Body of pancreas (tissue), 4 donors: ENCODE measurements at regions not wholly inside any gene's neighbourhood (a gene's known extent, or its start where the extent isn't known, plus 50 kb on each side); places are given as distances from the start of the nearest gene placed in this dataset.

Experiments used
- POLR2A ChIP-seq, 3 donors: fragments of 450-650 bp; IDR thresholded peaks; one replicate each; pipeline ENCODE4 v1.6.1; 2016; ENCODE audit warnings: antibody characterized with exemption in 3 of 3, mild to moderate bottlenecking in 2 of 3
- TF ChIP-seq, protein P1 (sequence below), 7 experiments: fragments of 450-650 bp in 4 of 7; fragments of 200-600 bp in 3 of 7; sonication (generic) in 3 of 7; IDR thresholded peaks; one replicate each; pipeline ENCODE4 v1.5.1; 2016 to 2019; ENCODE audit warnings: antibody characterized with exemption in 7 of 7

DNA sequence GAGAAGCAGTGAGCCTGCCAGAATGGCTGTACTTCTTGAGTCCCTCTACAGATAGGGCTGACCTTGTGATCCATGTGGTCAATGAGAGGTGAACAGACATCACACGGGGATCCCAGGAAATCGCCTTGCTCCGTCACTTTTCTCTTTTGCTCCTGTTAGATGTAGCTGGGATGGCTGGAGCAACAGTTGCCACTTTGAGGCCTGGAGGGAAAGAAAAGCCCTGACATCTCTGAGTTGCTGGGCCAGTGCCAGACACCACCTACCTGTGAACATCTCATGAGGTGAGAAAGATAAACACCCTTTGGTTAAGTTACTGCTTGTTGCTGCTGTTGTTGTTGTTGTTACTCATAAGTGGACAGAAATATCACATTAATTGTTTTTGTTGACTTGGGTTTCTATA, 840.3 kb downstream of the TBC1D22A start:
- TF ChIP-seq, protein P1, sequence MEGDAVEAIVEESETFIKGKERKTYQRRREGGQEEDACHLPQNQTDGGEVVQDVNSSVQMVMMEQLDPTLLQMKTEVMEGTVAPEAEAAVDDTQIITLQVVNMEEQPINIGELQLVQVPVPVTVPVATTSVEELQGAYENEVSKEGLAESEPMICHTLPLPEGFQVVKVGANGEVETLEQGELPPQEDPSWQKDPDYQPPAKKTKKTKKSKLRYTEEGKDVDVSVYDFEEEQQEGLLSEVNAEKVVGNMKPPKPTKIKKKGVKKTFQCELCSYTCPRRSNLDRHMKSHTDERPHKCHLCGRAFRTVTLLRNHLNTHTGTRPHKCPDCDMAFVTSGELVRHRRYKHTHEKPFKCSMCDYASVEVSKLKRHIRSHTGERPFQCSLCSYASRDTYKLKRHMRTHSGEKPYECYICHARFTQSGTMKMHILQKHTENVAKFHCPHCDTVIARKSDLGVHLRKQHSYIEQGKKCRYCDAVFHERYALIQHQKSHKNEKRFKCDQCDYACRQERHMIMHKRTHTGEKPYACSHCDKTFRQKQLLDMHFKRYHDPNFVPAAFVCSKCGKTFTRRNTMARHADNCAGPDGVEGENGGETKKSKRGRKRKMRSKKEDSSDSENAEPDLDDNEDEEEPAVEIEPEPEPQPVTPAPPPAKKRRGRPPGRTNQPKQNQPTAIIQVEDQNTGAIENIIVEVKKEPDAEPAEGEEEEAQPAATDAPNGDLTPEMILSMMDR (IDR thresholded peaks at IDR 0.05) = no peak
- no peak for TF ChIP-seq POLR2A (IDR thresholded peaks at IDR 0.05)
